HG02943 (cell line): ENCODE measurements at regions not wholly inside any gene's neighbourhood (a gene's known extent, or its start where the extent isn't known, plus 50 kb on each side); places are given as distances from the start of the nearest gene placed in this dataset.
"Not testable (repeated sequence)": the region's sequence is repeated elsewhere in the genome, so short reads cannot be mapped to it uniquely, and the experiment has no call there.

Experiments
- ATAC-seq: cut with Tn5 transposase; IDR thresholded peaks from one replicate; pipeline ENCODE4 v1.9.1; 2021; ENCODE audit warnings: mild to moderate bottlenecking, low read depth, moderate library complexity; ENCODE audit not compliant: unreplicated experiment

GRCh38 chr5:56665117-56665516 is 150.2 kb upstream of the MAP3K1 start:
- not testable (repeated sequence) for ATAC-seq

GRCh38 chr5:56664025-56664424 is 151.3 kb upstream of the MAP3K1 start:
- no peak for ATAC-seq

- ATAC-seq = no peak
Observed at GRCh38 chr5:56663523-56663922, 151.8 kb upstream of the MAP3K1 start.

- ATAC-seq = no peak
Observed at GRCh38 chr5:56662893-56663292, 152.5 kb upstream of the MAP3K1 start.

GRCh38 chr5:56659971-56660370 is 155.4 kb upstream of the MAP3K1 start:
- no peak for ATAC-seq

GRCh38 chr5:56658972-56659371 is 156.4 kb upstream of the MAP3K1 start:
- ATAC-seq = no peak

- ATAC-seq = no peak
Observed at GRCh38 chr5:56656846-56657726, 158.3 kb upstream of the MAP3K1 start.

- no peak for ATAC-seq
Observed at GRCh38 chr5:56651893-56652292, 163.5 kb upstream of the MAP3K1 start.

- ATAC-seq = no peak
Observed at GRCh38 chr5:56650386-56650785, 165.0 kb upstream of the MAP3K1 start.

- no peak for ATAC-seq
Observed at GRCh38 chr5:56649569-56649968, 165.8 kb upstream of the MAP3K1 start.

GRCh38 chr5:56648460-56649034 is 166.8 kb upstream of the MAP3K1 start:
- ATAC-seq = no peak

GRCh38 chr5:56647099-56647850 is 168.1 kb upstream of the MAP3K1 start:
- no peak for ATAC-seq

- ATAC-seq = no peak
Observed at GRCh38 chr5:56641635-56642260, 173.6 kb upstream of the MAP3K1 start.

- ATAC-seq = no peak
Observed at GRCh38 chr5:56640763-56641406, 174.5 kb upstream of the MAP3K1 start.

GRCh38 chr5:56639476-56639875 is 175.9 kb upstream of the MAP3K1 start:
- ATAC-seq = no peak

GRCh38 chr5:56638768-56639238 is 176.5 kb upstream of the MAP3K1 start:
- no peak for ATAC-seq

GRCh38 chr5:56638061-56638621 is 177.2 kb upstream of the MAP3K1 start:
- ATAC-seq = no peak

- ATAC-seq = no peak
Observed at GRCh38 chr5:56637321-56637920, 177.9 kb upstream of the MAP3K1 start.

GRCh38 chr5:56633950-56634349 is 181.4 kb upstream of the MAP3K1 start:
- ATAC-seq = no peak

GRCh38 chr5:56632939-56633338 is 182.4 kb upstream of the MAP3K1 start:
- no peak for ATAC-seq
